Gastrocnemius medialis (tissue), 4 donors: ENCODE measurements at regions not wholly inside any gene's neighbourhood (a gene's known extent, or its start where the extent isn't known, plus 50 kb on each side); places are given as distances from the start of the nearest gene placed in this dataset.

Experiments used
- ATAC-seq, 2 donors: fragments of 150-250 bp; one replicate each; pipeline ENCODE4 v1.9.1; 2016
- DNase-seq, 2 donors: peaks; one replicate each; pipeline ENCODE4 v3.0.0-alpha.2; 2019
- H3K27ac ChIP-seq, 4 donors: fragments of 200-600 bp; sonication (generic); 1 replicate in 1 of 4; 2 replicates in 3 of 4; pipeline ENCODE4 v1.5.1; 2016 to 2018; ENCODE audit warnings: mild to moderate bottlenecking in 2 of 4, moderate library complexity in 1 of 4
- H3K27me3 ChIP-seq, 3 donors: fragments of 200-600 bp; sonication (generic) in 2 of 3; 1 replicate in 1 of 3; 2 replicates in 2 of 3; pipeline versions ENCODE4 v1.5.1 to v1.6.0; 2016 to 2019; ENCODE audit warnings: mild to moderate bottlenecking in 1 of 3, moderate library complexity in 1 of 3
- H3K36me3 ChIP-seq, 2 donors: fragments of 200-600 bp; sonication (generic) in 1 of 2; one replicate each; pipeline ENCODE4 v1.5.1; 2017 to 2018
- H3K4me1 ChIP-seq, 2 donors: fragments of 200-600 bp; sonication (generic) in 1 of 2; one replicate each; pipeline ENCODE4 v1.5.1; 2016 to 2017; ENCODE audit warnings: mild to moderate bottlenecking in 2 of 2
- H3K4me3 ChIP-seq, 4 donors: fragments of 200-600 bp; sonication (generic) in 3 of 4; 1 replicate in 1 of 4; 2 replicates in 3 of 4; pipeline ENCODE4 v1.5.1; 2016 to 2019; ENCODE audit warnings: mild to moderate bottlenecking in 2 of 4
- H3K9me3 ChIP-seq, 3 donors: fragments of 200-600 bp; sonication (generic) in 2 of 3; 1 replicate in 1 of 3; 2 replicates in 2 of 3; pipeline ENCODE4 v1.5.1; 2016 to 2019
- CTCF ChIP-seq, 5 experiments: fragments of 450-650 bp in 3 of 5; fragments of 200-600 bp in 2 of 5; sonication (generic) in 2 of 5; IDR thresholded peaks in 4 of 5; conservative IDR thresholded peaks in 1 of 5; 1 replicate in 4 of 5; 2 replicates in 1 of 5; pipeline ENCODE4 v1.5.1; 2016 to 2019; ENCODE audit warnings: antibody characterized with exemption in 5 of 5, mild to moderate bottlenecking in 3 of 5, moderate library complexity in 3 of 5
- POLR2A ChIP-seq, 2 donors: fragments of 450-650 bp; IDR thresholded peaks; one replicate each; pipeline ENCODE4 v1.6.1; 2017; ENCODE audit warnings: antibody characterized with exemption in 2 of 2, mild to moderate bottlenecking in 2 of 2, moderate library complexity in 2 of 2
- in situ Hi-C, 4 donors: fragments of 200-750 bp; cut with MboI; loops; one replicate each; pipeline versions ENCODE4 v1.15.0 to v1.8.0; 2017; ENCODE audit warnings: low sequenced_read_pairs in 4 of 4
- intact Hi-C: fragments of 100-400 bp; cut with DNase I; formaldehyde crosslinking; loops from one replicate; pipeline ENCODE4 v1.15.1; 2023; ENCODE audit warnings: low total_unique reads

DNA sequence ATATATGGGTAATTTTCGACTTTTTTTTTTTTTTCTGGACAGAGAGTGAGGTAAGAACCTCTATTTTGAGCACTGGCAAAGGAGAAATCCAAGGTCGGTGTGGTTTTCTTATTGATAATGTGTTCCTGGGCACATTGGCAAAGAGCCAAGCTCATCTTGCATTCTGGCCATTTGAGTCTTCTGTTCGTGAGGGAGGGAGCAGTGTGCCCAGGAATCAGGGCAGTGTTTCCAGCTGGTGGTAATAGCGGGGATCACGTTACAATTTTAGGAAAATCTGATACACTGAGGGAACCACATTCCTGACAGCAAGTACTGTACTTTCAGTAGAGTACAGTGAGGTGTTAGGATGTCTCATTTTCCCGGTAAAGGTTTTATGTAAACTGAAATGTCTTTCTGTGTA, 442.3 kb upstream of the MAP3K7 start:
- intact Hi-C loops (no loop called here), in situ Hi-C loops (no loop called here)
- Histone ChIP-seq H3K27me3 (no peaks in the 10 kb centered on the region), H3K27ac (no peak overlapping the region), H3K36me3 (no peaks in the 10 kb centered on the region), H3K9me3 (no peaks in the 10 kb centered on the region), H3K4me3 (no peak overlapping the region), H3K4me1 (no peaks in the 10 kb centered on the region)
- DNase-seq (no peak), ATAC-seq (no peak)
- TF ChIP-seq CTCF (IDR thresholded peaks at IDR 0.05 in 4 of 5, conservative IDR thresholded peaks at IDR 0.05 in 1 of 5), result no peak

DNA sequence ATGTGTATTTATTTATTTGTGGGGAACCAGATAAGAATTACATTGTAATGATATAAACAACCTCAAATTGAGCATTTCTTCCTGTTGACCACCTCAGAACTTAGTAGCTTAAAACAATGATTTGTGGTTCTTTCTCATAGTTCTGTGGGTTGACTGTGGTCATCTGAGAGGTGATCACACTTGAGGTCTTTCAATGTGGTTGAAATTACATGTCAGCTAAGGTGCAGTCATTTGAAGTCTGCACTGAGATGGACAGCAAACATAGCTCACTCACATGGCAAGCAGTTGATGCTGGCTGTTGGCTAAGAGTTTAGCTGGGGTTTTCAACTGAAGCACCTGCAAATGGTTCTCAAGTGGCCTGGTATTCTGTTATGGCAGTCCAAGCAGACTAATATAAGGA, 436.7 kb upstream of the MAP3K7 start:
- no peaks in the 10 kb centered on the region for H3K4me1 ChIP-seq
- H3K9me3 ChIP-seq, result no peaks in the 10 kb centered on the region
- in situ Hi-C loops (no loop called here), intact Hi-C loops (no loop called here)
- ATAC-seq, result no peak
- no peaks in the 10 kb centered on the region for H3K27me3 ChIP-seq
- no peak for DNase-seq
- no peaks in the 10 kb centered on the region for H3K36me3 ChIP-seq
- no peak overlapping the region for H3K4me3 ChIP-seq
- no peak overlapping the region for H3K27ac ChIP-seq
- TF ChIP-seq POLR2A (IDR thresholded peaks at IDR 0.05) (no peak), CTCF (IDR thresholded peaks at IDR 0.05 in 4 of 5, conservative IDR thresholded peaks at IDR 0.05 in 1 of 5) (no peak)

DNA sequence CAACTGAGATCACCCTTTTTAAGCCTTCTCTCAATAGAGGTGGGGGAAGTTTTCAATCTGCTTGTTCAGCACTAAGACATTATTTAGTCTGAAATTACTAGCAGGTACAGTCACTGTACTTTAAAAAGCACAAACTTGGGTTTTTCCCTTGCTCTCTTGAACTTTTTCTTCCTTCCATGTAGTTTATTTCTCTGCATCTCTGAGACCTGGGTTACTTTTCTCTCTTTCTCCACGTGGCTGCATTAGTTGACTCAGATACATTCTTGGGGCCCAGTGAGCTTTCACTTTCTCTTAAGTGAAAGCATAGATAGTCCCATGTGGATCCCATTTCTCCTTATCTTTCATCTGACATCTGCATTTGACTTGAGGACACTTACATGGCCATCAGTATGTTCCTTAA, 433.9 kb upstream of the MAP3K7 start:
- H3K36me3 ChIP-seq, result no peaks in the 10 kb centered on the region
- no peaks in the 10 kb centered on the region for H3K9me3 ChIP-seq
- H3K27me3 ChIP-seq, result no peaks in the 10 kb centered on the region
- H3K4me3 ChIP-seq, result no peak overlapping the region
- H3K27ac ChIP-seq, result no peak overlapping the region
- intact Hi-C loops (no loop called here), in situ Hi-C loops (no loop called here)
- DNase-seq (no peak), ATAC-seq (no peak)
- H3K4me1 ChIP-seq, result no peaks in the 10 kb centered on the region
- TF ChIP-seq CTCF (IDR thresholded peaks at IDR 0.05 in 4 of 5, conservative IDR thresholded peaks at IDR 0.05 in 1 of 5) (no peak), POLR2A (IDR thresholded peaks at IDR 0.05) (no peak)

GRCh38 chr6:91018586-91018985, 431.7 kb upstream of the MAP3K7 start:
- no peak overlapping the region for H3K27ac ChIP-seq
- H3K36me3 ChIP-seq, result no peaks in the 10 kb centered on the region
- DNase-seq, result no peak
- H3K27me3 ChIP-seq, result no peaks in the 10 kb centered on the region
- intact Hi-C loops (no loop called here), in situ Hi-C loops (no loop called here)
- ATAC-seq, result no peak
- no peaks in the 10 kb centered on the region for H3K4me1 ChIP-seq
- TF ChIP-seq CTCF (IDR thresholded peaks at IDR 0.05 in 4 of 5, conservative IDR thresholded peaks at IDR 0.05 in 1 of 5) (no peak), POLR2A (IDR thresholded peaks at IDR 0.05) (no peak)
- H3K4me3 ChIP-seq, result no peak overlapping the region
- no peaks in the 10 kb centered on the region for H3K9me3 ChIP-seq

- ATAC-seq (no peak), DNase-seq (no peak)
- Histone ChIP-seq H3K9me3 (no peaks in the 10 kb centered on the region), H3K27ac (no peak overlapping the region), H3K4me3 (no peak overlapping the region), H3K4me1 (no peaks in the 10 kb centered on the region), H3K36me3 (no peaks in the 10 kb centered on the region), H3K27me3 (no peaks in the 10 kb centered on the region)
- in situ Hi-C loops (no loop called here), intact Hi-C loops (no loop called here)
- TF ChIP-seq CTCF (IDR thresholded peaks at IDR 0.05 in 4 of 5, conservative IDR thresholded peaks at IDR 0.05 in 1 of 5), result no peak
- no peak for TF ChIP-seq POLR2A (IDR thresholded peaks at IDR 0.05)
Measured at GRCh38 chr6:91013511-91013910, 426.6 kb upstream of the MAP3K7 start.
